ENCODE measurements at regions not wholly inside any gene's neighbourhood (a gene's known extent, or its start where the extent isn't known, plus 50 kb on each side); places are given as distances from the start of the nearest gene placed in this dataset.

GRCh38 chrX:57821703-57822387, 88.4 kb downstream of the ZXDA start:
- CTCF ChIA-PET, result interaction anchor here (0.9 kb wide), 1 partner anchor 97 kb away, joined by 3 read pairs; no protein-coding TSS in a partner anchor
- H3K27ac Mint-ChIP-seq (ENCODE audit: unreplicated experiment), result no peak overlapping the region
- DNase-seq, result peak; percentile 32 to 49

DNA sequence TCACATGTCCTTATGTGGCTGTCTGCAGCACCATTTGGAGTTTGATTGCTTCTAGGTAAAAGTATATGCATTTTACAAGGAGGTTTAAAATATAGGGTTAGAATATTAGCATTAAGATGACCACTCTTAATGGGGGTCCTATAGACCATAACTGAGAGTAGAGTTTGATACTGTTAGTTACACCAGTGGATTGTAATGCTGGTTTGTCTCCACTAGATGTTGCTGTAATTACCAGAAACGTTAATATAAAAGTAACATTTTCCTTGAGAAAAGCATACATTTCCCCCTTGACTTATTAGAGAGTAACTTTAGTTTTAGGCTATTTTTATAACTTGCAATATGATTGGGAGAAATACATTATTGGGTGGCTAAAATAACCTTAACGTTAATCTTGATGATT, 93.0 kb downstream of the ZXDA start:
- H3K27me3 Mint-ChIP-seq (ENCODE audit: insufficient read depth, unreplicated experiment), result no peaks in the 10 kb centered on the region
- H3K4me1 ChIP-seq, result no peaks in the 10 kb centered on the region
- no peak overlapping the region for H3K27ac Mint-ChIP-seq (ENCODE audit: unreplicated experiment)
- TF ChIP-seq, protein P1, sequence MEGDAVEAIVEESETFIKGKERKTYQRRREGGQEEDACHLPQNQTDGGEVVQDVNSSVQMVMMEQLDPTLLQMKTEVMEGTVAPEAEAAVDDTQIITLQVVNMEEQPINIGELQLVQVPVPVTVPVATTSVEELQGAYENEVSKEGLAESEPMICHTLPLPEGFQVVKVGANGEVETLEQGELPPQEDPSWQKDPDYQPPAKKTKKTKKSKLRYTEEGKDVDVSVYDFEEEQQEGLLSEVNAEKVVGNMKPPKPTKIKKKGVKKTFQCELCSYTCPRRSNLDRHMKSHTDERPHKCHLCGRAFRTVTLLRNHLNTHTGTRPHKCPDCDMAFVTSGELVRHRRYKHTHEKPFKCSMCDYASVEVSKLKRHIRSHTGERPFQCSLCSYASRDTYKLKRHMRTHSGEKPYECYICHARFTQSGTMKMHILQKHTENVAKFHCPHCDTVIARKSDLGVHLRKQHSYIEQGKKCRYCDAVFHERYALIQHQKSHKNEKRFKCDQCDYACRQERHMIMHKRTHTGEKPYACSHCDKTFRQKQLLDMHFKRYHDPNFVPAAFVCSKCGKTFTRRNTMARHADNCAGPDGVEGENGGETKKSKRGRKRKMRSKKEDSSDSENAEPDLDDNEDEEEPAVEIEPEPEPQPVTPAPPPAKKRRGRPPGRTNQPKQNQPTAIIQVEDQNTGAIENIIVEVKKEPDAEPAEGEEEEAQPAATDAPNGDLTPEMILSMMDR (IDR thresholded peaks at IDR 0.05; ENCODE audit: insufficient read depth in 1 of 2, low read depth in 1 of 2, low read length in 1 of 2, severe bottlenecking in 1 of 2, unreplicated experiment in 1 of 2), result peak in 1 of 2 experiments; percentile 16
- H3K4me3 ChIP-seq (ENCODE audit: low read depth, low read length), result no peak overlapping the region
- intact Hi-C loops (cut with micrococcal nuclease; ENCODE audit: unreplicated experiment), result loop anchor here (10.0 kb wide), 1 partner anchor 243 kb away; no protein-coding TSS in a partner anchor
- CTCF ChIA-PET, result no interaction called here
- no TSS peak for BruUV-seq (replicated peaks)
- no peak overlapping the region for H3K4me3 Mint-ChIP-seq (ENCODE audit: unreplicated experiment)
- POLR2A ChIA-PET, result no interaction called here
- no peaks in the 10 kb centered on the region for H3K36me3 Mint-ChIP-seq (ENCODE audit: insufficient read depth, unreplicated experiment)
- DNase-seq, result no peak
- H3K4me1 Mint-ChIP-seq (ENCODE audit: low read depth, unreplicated experiment), result no peaks in the 10 kb centered on the region
- no peaks in the 10 kb centered on the region for H3K27me3 ChIP-seq (replicated peaks; ENCODE audit: control insufficient read depth, insufficient read depth, low read length)
- peaks cover 16% of the 10 kb centered on the region for H3K9me3 Mint-ChIP-seq (ENCODE audit: unreplicated experiment)
- H3K9me3 ChIP-seq, result no peaks in the 10 kb centered on the region
- no peaks in the 10 kb centered on the region for H3K36me3 ChIP-seq (ENCODE audit: control insufficient read depth, insufficient read depth, low read length)

More at GRCh38 chrX:57821703-57822387, 88.4 kb downstream of the ZXDA start:
- Histone ChIP-seq H3K27me3 (replicated peaks; ENCODE audit: control insufficient read depth, insufficient read depth, low read length) (no peaks in the 10 kb centered on the region), H3K4me1 (no peaks in the 10 kb centered on the region), H3K4me3 (ENCODE audit: low read depth, low read length) (no peak overlapping the region), H3K9me3 (no peaks in the 10 kb centered on the region), H3K36me3 (ENCODE audit: control insufficient read depth, insufficient read depth, low read length) (no peaks in the 10 kb centered on the region)
- H3K4me3 Mint-ChIP-seq (ENCODE audit: unreplicated experiment), result no peak overlapping the region
- no peaks in the 10 kb centered on the region for H3K36me3 Mint-ChIP-seq (ENCODE audit: insufficient read depth, unreplicated experiment)
- TF ChIP-seq, protein P1 (IDR thresholded peaks at IDR 0.05; ENCODE audit: insufficient read depth in 1 of 2, low read depth in 1 of 2, low read length in 1 of 2, severe bottlenecking in 1 of 2, unreplicated experiment in 1 of 2), result peak; percentile 46 to 51
- no peaks in the 10 kb centered on the region for H3K9me3 Mint-ChIP-seq (ENCODE audit: unreplicated experiment)
- no TSS peak for BruUV-seq (replicated peaks)
- intact Hi-C loops (cut with micrococcal nuclease; ENCODE audit: unreplicated experiment), result loop anchor here (1.0 kb wide), 3 partner anchors 97 to 204 kb away; no protein-coding TSS in a partner anchor
- no peaks in the 10 kb centered on the region for H3K4me1 Mint-ChIP-seq (ENCODE audit: low read depth, unreplicated experiment)
- POLR2A ChIA-PET, result no interaction called here
- no peaks in the 10 kb centered on the region for H3K27me3 Mint-ChIP-seq (ENCODE audit: insufficient read depth, unreplicated experiment)

DNA sequence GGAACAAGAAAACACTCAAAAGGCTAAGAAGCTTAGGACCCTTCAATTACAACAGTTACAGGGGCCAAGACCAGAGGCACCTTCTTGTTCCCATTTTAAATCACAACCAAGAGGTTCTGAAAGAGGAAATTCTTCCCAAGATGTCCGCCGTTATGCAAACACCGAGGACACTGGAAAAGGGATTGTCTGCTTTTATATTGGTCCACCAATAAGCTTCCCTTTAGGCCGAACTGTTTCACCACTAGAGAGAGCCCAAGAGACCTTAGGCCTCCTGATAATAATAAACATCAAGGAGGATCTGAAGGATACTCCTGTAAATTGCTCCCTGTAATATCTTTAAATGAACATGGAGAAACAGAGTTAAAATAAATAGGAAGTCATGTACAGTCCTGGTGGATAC, 92.6 kb upstream of the NLRP2B start:
- POLR2A ChIA-PET, result no interaction called here
- CTCF ChIA-PET, result no interaction called here
- Mint-ChIP-seq H3K4me1 (ENCODE audit: low read depth, unreplicated experiment) (no peaks in the 10 kb centered on the region), H3K9me3 (ENCODE audit: unreplicated experiment) (no peaks in the 10 kb centered on the region), H3K27me3 (ENCODE audit: insufficient read depth, unreplicated experiment) (no peaks in the 10 kb centered on the region), H3K36me3 (ENCODE audit: insufficient read depth, unreplicated experiment) (no peaks in the 10 kb centered on the region), H3K4me3 (ENCODE audit: unreplicated experiment) (no peak overlapping the region), H3K27ac (ENCODE audit: unreplicated experiment) (no peak overlapping the region)
- BruUV-seq (replicated peaks), result no TSS peak
- Histone ChIP-seq H3K9me3 (no peaks in the 10 kb centered on the region), H3K4me3 (ENCODE audit: low read depth, low read length) (no peak overlapping the region), H3K4me1 (no peaks in the 10 kb centered on the region), H3K27me3 (replicated peaks; ENCODE audit: control insufficient read depth, insufficient read depth, low read length) (no peaks in the 10 kb centered on the region), H3K36me3 (ENCODE audit: control insufficient read depth, insufficient read depth, low read length) (no peaks in the 10 kb centered on the region)
- intact Hi-C loops (cut with micrococcal nuclease; ENCODE audit: unreplicated experiment), result no loop called here
- DNase-seq, result peak in 1 of 2 experiments; percentile 0
- TF ChIP-seq, protein P1 (IDR thresholded peaks at IDR 0.05; ENCODE audit: insufficient read depth in 1 of 2, low read depth in 1 of 2, low read length in 1 of 2, severe bottlenecking in 1 of 2, unreplicated experiment in 1 of 2), result no peak

Measured in Caco-2 (cell line).